GM12878 (cell line): ENCODE measurements at regions not wholly inside any gene's neighbourhood (a gene's known extent, or its start where the extent isn't known, plus 50 kb on each side); places are given as distances from the start of the nearest gene placed in this dataset.

ENCODE experiments used
- ATAC-seq: fragments of 200-7000 bp; cut with Tn5 transposase; 3 replicates; pipeline ENCODE4 v1.9.1; 2020; ENCODE audit warnings: mild to moderate bottlenecking, moderate library complexity
- BruUV-seq: library from RNA; stranded (reverse); fragments of 400-500 nt; replicated peaks from 2 replicates; lab custom pipeline; 2021; lab: Mats Ljungman, UMichigan
- CTCF ChIA-PET: fragments of 300-600 bp; sonication (Branson Sonifier 250); formaldehyde crosslinking; extraction: SDS; loops from one replicate; lab custom pipeline; 2021; ENCODE audit warnings: inconsistent platforms; lab: Yijun Ruan, JAX
- POLR2A ChIA-PET: fragments of 350-600 bp; formaldehyde crosslinking; extraction: SDS; loops from one replicate; lab custom pipeline; 2021; ENCODE audit warnings: inconsistent platforms; lab: Charles Lee
- RAD21 ChIA-PET: fragments of 300-600 bp; sonication (Branson Sonifier 250); formaldehyde crosslinking; loops from one replicate; lab custom pipeline; 2023; ENCODE audit warnings: antibody characterized with exemption; ENCODE audit not compliant: unreplicated experiment; lab: Charles Lee
- SMC1A ChIA-PET: fragments of 300-600 bp; sonication (Branson Sonifier 250); formaldehyde crosslinking; loops from one replicate; lab custom pipeline; 2023; ENCODE audit not compliant: unreplicated experiment, uncharacterized antibody; lab: Charles Lee
- DNase-seq: peaks from one replicate; pipeline ENCODE4 v3.0.0-alpha.2; 2011; ENCODE audit warnings: low read depth, low spot score
- FAIRE-seq: peaks from 3 replicates; lab custom pipeline; 2011; peaks lifted over from hg19 to GRCh38; lab: Jason Lieb, UNC
- H2AFZ ChIP-seq: 2 replicates; pipeline ENCODE4 v1.6.0; 2011; ENCODE audit warnings: low read depth, low read length, control low read depth; ENCODE audit not compliant: control insufficient read depth
- H3K27ac ChIP-seq: 2 replicates; pipeline ENCODE4 v1.5.1; 2011; ENCODE audit warnings: control low read depth; ENCODE audit not compliant: control insufficient read depth, insufficient read depth
- H3K27me3 ChIP-seq, 2 experiments: replicated peaks in 1 of 2; 2 replicates each; pipeline versions ENCODE4 v1.6.0 to v1.6.1; 2011; ENCODE audit warnings: low read length in 1 of 2; ENCODE audit not compliant: control insufficient read depth in 2 of 2, insufficient read depth in 2 of 2
- H3K36me3 ChIP-seq, 2 experiments: 2 replicates each; pipeline ENCODE4 v1.5.1; 2011; ENCODE audit warnings: low read length in 1 of 2; ENCODE audit not compliant: control insufficient read depth in 2 of 2, insufficient read depth in 2 of 2
- H3K4me1 ChIP-seq: 2 replicates; pipeline ENCODE4 v1.6.1; 2011; ENCODE audit warnings: mild to moderate bottlenecking, low read length, moderate library complexity, mixed read lengths; ENCODE audit not compliant: control insufficient read depth, insufficient read depth
- H3K4me2 ChIP-seq: 2 replicates; pipeline ENCODE4 v1.6.0; 2011; ENCODE audit warnings: control low read depth; ENCODE audit not compliant: control insufficient read depth, insufficient read depth
- H3K4me3 ChIP-seq: fragments of 200-600 bp; sonication (generic); 2 replicates; pipeline ENCODE4 v1.5.1; 2016
- H3K79me2 ChIP-seq: 2 replicates; pipeline ENCODE4 v1.6.0; 2011; ENCODE audit warnings: low read length; ENCODE audit not compliant: control insufficient read depth, insufficient read depth
- H3K9ac ChIP-seq: 2 replicates; pipeline ENCODE4 v1.8.0; 2011; ENCODE audit warnings: low read length, control low read depth, mixed read lengths; ENCODE audit not compliant: control insufficient read depth, insufficient read depth
- H3K9me3 ChIP-seq: replicated peaks from 3 replicates; pipeline ENCODE4 v1.5.1; 2011; ENCODE audit warnings: mild to moderate bottlenecking, low read length; ENCODE audit not compliant: control insufficient read depth, insufficient read depth
- H4K20me1 ChIP-seq: 2 replicates; pipeline ENCODE4 v1.6.0; 2011; ENCODE audit not compliant: control insufficient read depth, insufficient read depth
- BACH1 ChIP-seq: fragments of 450-650 bp; IDR thresholded peaks from 2 replicates; pipeline ENCODE4 v1.6.1; 2017; ENCODE audit warnings: mild to moderate bottlenecking, borderline replicate concordance
- BCL11A ChIP-seq: IDR thresholded peaks from 2 replicates; pipeline ENCODE4 v1.6.1; 2011; ENCODE audit warnings: low read depth, low read length
- CEBPB ChIP-seq, 2 experiments: fragments of 150-350 bp in 1 of 2; IDR thresholded peaks; 2 replicates each; pipeline ENCODE4 v1.6.1; 2012 to 2014; ENCODE audit warnings: low read depth in 2 of 2, low read length in 2 of 2, borderline replicate concordance in 1 of 2, inconsistent platforms in 1 of 2
- KLF5 ChIP-seq: fragments of 450-650 bp; IDR thresholded peaks from 2 replicates; pipeline ENCODE4 v1.6.1; 2014; ENCODE audit warnings: mild to moderate bottlenecking; ENCODE audit not compliant: partially characterized antibody
- NR2F1 ChIP-seq: fragments of 450-650 bp; conservative IDR thresholded peaks from 2 replicates; pipeline ENCODE4 v1.6.1; 2017; ENCODE audit warnings: mild to moderate bottlenecking
- RAD51 ChIP-seq: fragments of 450-650 bp; IDR thresholded peaks from 2 replicates; pipeline ENCODE4 v1.6.1; 2016; ENCODE audit warnings: moderate library complexity, mild to moderate bottlenecking, inconsistent platforms
- SMAD1 ChIP-seq: fragments of 450-650 bp; IDR thresholded peaks from 2 replicates; pipeline ENCODE4 v1.6.1; 2018; ENCODE audit warnings: mild to moderate bottlenecking, low read depth; ENCODE audit not compliant: partially characterized antibody
- SMARCA5 ChIP-seq: fragments of 450-650 bp; IDR thresholded peaks from 2 replicates; pipeline ENCODE4 v1.6.1; 2017; ENCODE audit warnings: mild to moderate bottlenecking
- SMC3 ChIP-seq: IDR thresholded peaks from 2 replicates; pipeline ENCODE4 v1.6.1; 2011; ENCODE audit warnings: low read length, improper control_type of control experiment, borderline replicate concordance
- SP1 ChIP-seq: IDR thresholded peaks from one replicate; pipeline ENCODE4 v1.6.1; 2011; ENCODE audit warnings: low read depth, low read length
- STAT1 ChIP-seq: fragments of 450-650 bp; conservative IDR thresholded peaks from 2 replicates; pipeline ENCODE4 v1.6.1; 2014; ENCODE audit warnings: antibody characterized with exemption, mild to moderate bottlenecking
- ZNF384 ChIP-seq: IDR thresholded peaks from 2 replicates; pipeline ENCODE4 v1.6.1; 2012; ENCODE audit warnings: low read depth, mild to moderate bottlenecking, low read length, improper control_type of control experiment, borderline replicate concordance
- ZNF622 ChIP-seq: fragments of 450-650 bp; IDR thresholded peaks from 2 replicates; pipeline ENCODE4 v1.6.1; 2017; ENCODE audit warnings: mild to moderate bottlenecking, inconsistent platforms
- WGBS: methylation state at CpG from one replicate; pipeline ENCODE4 v1.1.6; 2016; ENCODE audit warnings: low lambda C conversion rate; ENCODE audit not compliant: insufficient replicate concordance, insufficient coverage; ENCODE audit errors: missing lambda C conversion rate; 5-methylcytosine and 5-hydroxymethylcytosine counted together
- in situ Hi-C: fragments of 300-500 bp; cut with MboI; formaldehyde crosslinking; loops from 9 replicates; pipeline ENCODE4 v1.14.3; 2018; ENCODE audit warnings: mixed read lengths
- intact Hi-C: fragments of 100-400 bp; cut with micrococcal nuclease; formaldehyde crosslinking; loops from one replicate; pipeline ENCODE4 v1.14.2; 2022; ENCODE audit not compliant: unreplicated experiment
- TF ChIP-seq, protein P1 (sequence below): fragments of 450-650 bp; IDR thresholded peaks from 2 replicates; pipeline ENCODE4 v1.6.1; 2017; ENCODE audit warnings: mild to moderate bottlenecking, moderate library complexity
- TF ChIP-seq, protein P2 (sequence below): IDR thresholded peaks from 2 replicates; pipeline ENCODE4 v1.6.1; 2011; ENCODE audit warnings: borderline replicate concordance, low read depth, mild to moderate bottlenecking, moderate library complexity, mixed read lengths, low read length; ENCODE audit not compliant: insufficient read depth; ENCODE audit errors: extremely low read length

DNA sequence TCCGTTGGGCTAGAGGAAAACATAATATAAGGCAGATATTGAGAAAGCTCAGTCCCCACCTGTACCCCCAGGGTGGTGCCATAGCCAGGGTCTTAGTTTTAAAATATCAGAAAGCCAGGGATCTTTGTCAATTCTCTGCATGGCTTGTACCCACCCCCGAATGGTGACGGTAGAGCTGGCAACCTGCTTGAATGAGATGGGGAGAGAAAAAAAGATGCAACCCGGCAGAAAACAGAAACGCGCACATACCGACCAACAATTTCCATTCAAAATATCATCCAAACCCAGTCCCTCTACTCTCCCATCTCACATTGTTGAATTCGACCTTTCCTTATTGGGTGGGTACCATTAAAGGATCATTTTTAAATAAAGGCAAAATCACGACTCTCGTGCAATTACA, 543.9 kb downstream of the MIAT start:
- H3K27me3 ChIP-seq: no peaks in the 10 kb centered on the region
- no peaks in the 10 kb centered on the region for H4K20me1 ChIP-seq
- CTCF ChIA-PET: no interaction called here
- POLR2A ChIA-PET: no interaction called here
- no TSS peak for BruUV-seq
- no peaks in the 10 kb centered on the region; the same call in 2 of the 3 replicates for H3K9me3 ChIP-seq
- TF ChIP-seq, protein P1, sequence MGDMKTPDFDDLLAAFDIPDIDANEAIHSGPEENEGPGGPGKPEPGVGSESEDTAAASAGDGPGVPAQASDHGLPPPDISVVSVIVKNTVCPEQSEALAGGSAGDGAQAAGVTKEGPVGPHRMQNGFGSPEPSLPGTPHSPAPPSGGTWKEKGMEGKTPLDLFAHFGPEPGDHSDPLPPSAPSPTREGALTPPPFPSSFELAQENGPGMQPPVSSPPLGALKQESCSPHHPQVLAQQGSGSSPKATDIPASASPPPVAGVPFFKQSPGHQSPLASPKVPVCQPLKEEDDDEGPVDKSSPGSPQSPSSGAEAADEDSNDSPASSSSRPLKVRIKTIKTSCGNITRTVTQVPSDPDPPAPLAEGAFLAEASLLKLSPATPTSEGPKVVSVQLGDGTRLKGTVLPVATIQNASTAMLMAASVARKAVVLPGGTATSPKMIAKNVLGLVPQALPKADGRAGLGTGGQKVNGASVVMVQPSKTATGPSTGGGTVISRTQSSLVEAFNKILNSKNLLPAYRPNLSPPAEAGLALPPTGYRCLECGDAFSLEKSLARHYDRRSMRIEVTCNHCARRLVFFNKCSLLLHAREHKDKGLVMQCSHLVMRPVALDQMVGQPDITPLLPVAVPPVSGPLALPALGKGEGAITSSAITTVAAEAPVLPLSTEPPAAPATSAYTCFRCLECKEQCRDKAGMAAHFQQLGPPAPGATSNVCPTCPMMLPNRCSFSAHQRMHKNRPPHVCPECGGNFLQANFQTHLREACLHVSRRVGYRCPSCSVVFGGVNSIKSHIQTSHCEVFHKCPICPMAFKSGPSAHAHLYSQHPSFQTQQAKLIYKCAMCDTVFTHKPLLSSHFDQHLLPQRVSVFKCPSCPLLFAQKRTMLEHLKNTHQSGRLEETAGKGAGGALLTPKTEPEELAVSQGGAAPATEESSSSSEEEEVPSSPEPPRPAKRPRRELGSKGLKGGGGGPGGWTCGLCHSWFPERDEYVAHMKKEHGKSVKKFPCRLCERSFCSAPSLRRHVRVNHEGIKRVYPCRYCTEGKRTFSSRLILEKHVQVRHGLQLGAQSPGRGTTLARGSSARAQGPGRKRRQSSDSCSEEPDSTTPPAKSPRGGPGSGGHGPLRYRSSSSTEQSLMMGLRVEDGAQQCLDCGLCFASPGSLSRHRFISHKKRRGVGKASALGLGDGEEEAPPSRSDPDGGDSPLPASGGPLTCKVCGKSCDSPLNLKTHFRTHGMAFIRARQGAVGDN: no peak
- H3K79me2 ChIP-seq: no peaks in the 10 kb centered on the region
- no peak overlapping the region for H3K4me2 ChIP-seq
- DNase-seq (no peak), FAIRE-seq (no peak), ATAC-seq (no peak)
- RAD21 ChIA-PET: no interaction called here
- WGBS: 27% methylated on average over 10 of the region's 10 CpGs
- H2AFZ ChIP-seq: no peak overlapping the region
- SMC1A ChIA-PET: no interaction called here
- intact Hi-C loops: no loop called here
- H3K9ac ChIP-seq: no peak overlapping the region
- H3K4me1 ChIP-seq: no peaks in the 10 kb centered on the region
- H3K36me3 ChIP-seq: no peaks in the 10 kb centered on the region
- H3K27ac ChIP-seq: no peak overlapping the region
- no peak overlapping the region for H3K4me3 ChIP-seq
- in situ Hi-C loops: no loop called here

DNA sequence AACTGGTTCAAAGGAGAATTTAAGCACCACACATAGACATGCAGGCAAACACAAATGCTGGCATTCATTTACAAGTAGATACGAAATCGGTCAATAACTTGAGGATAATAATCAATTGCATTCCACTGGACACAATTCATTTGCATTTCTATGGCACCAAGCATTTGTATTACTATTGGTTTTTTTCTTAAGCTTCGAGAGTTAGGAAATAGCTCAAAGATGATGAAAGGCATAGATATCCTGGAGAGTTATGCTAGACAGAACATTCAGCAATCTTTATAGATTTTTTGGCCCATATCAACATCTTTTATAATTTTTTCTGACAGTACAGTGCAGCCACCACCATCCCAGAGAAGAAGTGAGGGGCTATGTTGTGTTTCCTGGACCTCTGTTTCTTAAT, 544.4 kb downstream of the MIAT start:
- no peaks in the 10 kb centered on the region for H4K20me1 ChIP-seq
- H3K4me2 ChIP-seq: no peak overlapping the region
- H3K9me3 ChIP-seq: no peaks in the 10 kb centered on the region; the same call in 2 of the 3 replicates
- H3K79me2 ChIP-seq: no peaks in the 10 kb centered on the region
- no peaks in the 10 kb centered on the region for H3K4me1 ChIP-seq
- H3K36me3 ChIP-seq: no peaks in the 10 kb centered on the region
- in situ Hi-C loops (no loop called here), intact Hi-C loops (no loop called here)
- FAIRE-seq: no peak
- 2% methylated on average over 3 of the region's 3 CpGs for WGBS
- H2AFZ ChIP-seq: no peak overlapping the region
- SMC1A ChIA-PET: no interaction called here
- no peak overlapping the region for H3K4me3 ChIP-seq
- POLR2A ChIA-PET: no interaction called here
- no peaks in the 10 kb centered on the region for H3K27me3 ChIP-seq
- no peak overlapping the region for H3K9ac ChIP-seq
- no peak for ATAC-seq
- CTCF ChIA-PET: no interaction called here
- H3K27ac ChIP-seq: no peak overlapping the region
- RAD21 ChIA-PET: no interaction called here
- DNase-seq: no peak
- no TSS peak for BruUV-seq
- no peak for TF ChIP-seq BCL11A
- no peak for TF ChIP-seq SP1
- no peak for TF ChIP-seq ZNF622
- TF ChIP-seq SMC3: no peak
- TF ChIP-seq, protein P2, sequence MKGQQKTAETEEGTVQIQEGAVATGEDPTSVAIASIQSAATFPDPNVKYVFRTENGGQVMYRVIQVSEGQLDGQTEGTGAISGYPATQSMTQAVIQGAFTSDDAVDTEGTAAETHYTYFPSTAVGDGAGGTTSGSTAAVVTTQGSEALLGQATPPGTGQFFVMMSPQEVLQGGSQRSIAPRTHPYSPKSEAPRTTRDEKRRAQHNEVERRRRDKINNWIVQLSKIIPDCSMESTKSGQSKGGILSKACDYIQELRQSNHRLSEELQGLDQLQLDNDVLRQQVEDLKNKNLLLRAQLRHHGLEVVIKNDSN: no peak
- no peak for TF ChIP-seq STAT1
- no peak for TF ChIP-seq KLF5
- no peak for TF ChIP-seq SMAD1
- TF ChIP-seq ZNF384: no peak
- TF ChIP-seq NR2F1: no peak
- no peak for TF ChIP-seq RAD51
- no peak for TF ChIP-seq CEBPB (IDR thresholded peaks at IDR 0.05; ENCODE audit: borderline replicate concordance in 1 of 2, low read depth in 2 of 2, low read length in 2 of 2)
- TF ChIP-seq BACH1: no peak
- no peak for TF ChIP-seq SMARCA5
